ENCODE measurements at regions not wholly inside any gene's neighbourhood (a gene's known extent, or its start where the extent isn't known, plus 50 kb on each side); places are given as distances from the start of the nearest gene placed in this dataset.

- TF ChIP-seq CTCF (IDR thresholded peaks at IDR 0.05), result no peak
- TF ChIP-seq POLR2A (IDR thresholded peaks at IDR 0.05), result no peak
- Histone ChIP-seq H3K27ac (no peak overlapping the region), H3K36me3 (no peaks in the 10 kb centered on the region), H3K9me3 (peaks cover 0 to 7% (median 0%) of the 10 kb centered on the region in 12 donors), H3K4me1 (no peaks in the 10 kb centered on the region), H3K27me3 (no peaks in the 10 kb centered on the region), H3K4me3 (no peak overlapping the region)
- DNase-seq (no peak), ATAC-seq (no peak)
- intact Hi-C loops (cut with DNase I), result loop anchor here in 1 of 10 donors (10.0 kb wide), 1 partner anchor 186 kb away; no protein-coding TSS in a partner anchor
- WGBS, 4 donors, result 94 to 97% (median 96%) methylated on average over 4 of the region's 4 CpGs
These were observed 437.0 kb upstream of the KCNMB2 start for GRCh38 chr3:178099274-178099673.

GRCh38 chr3:178099862-178100261, 436.4 kb upstream of the KCNMB2 start:
- Histone ChIP-seq H3K4me3 (no peak overlapping the region), H3K4me1 (no peaks in the 10 kb centered on the region), H3K27ac (no peak overlapping the region), H3K9me3 (peaks cover 0 to 2% (median 0%) of the 10 kb centered on the region in 12 donors), H3K36me3 (no peaks in the 10 kb centered on the region), H3K27me3 (no peaks in the 10 kb centered on the region)
- DNase-seq (no peak), ATAC-seq (no peak)
- 81 to 88% (median 85%) methylated on average over 2 of the region's 2 CpGs for WGBS, 4 donors
- intact Hi-C loops (cut with DNase I), result loop anchor here in 1 of 10 donors (10.0 kb wide), 1 partner anchor 185 kb away; no protein-coding TSS in a partner anchor
- TF ChIP-seq CTCF (IDR thresholded peaks at IDR 0.05) (no peak), POLR2A (IDR thresholded peaks at IDR 0.05) (no peak)

GRCh38 chr3:178100908-178101307, 435.3 kb upstream of the KCNMB2 start:
- ATAC-seq (no peak), DNase-seq (no peak)
- no peak for TF ChIP-seq CTCF (IDR thresholded peaks at IDR 0.05)
- TF ChIP-seq POLR2A (IDR thresholded peaks at IDR 0.05), result no peak
- no peaks in the 10 kb centered on the region for H3K36me3 ChIP-seq
- no peak overlapping the region for H3K4me3 ChIP-seq
- no peak overlapping the region for H3K27ac ChIP-seq
- H3K9me3 ChIP-seq, result no peaks in the 10 kb centered on the region
- intact Hi-C loops (cut with DNase I), result no loop called here
- H3K4me1 ChIP-seq, result no peaks in the 10 kb centered on the region
- H3K27me3 ChIP-seq, result no peaks in the 10 kb centered on the region

GRCh38 chr3:178103140-178103539, 433.1 kb upstream of the KCNMB2 start:
- no peak for DNase-seq
- Histone ChIP-seq H3K9me3 (no peaks in the 10 kb centered on the region), H3K36me3 (no peaks in the 10 kb centered on the region), H3K4me1 (no peaks in the 10 kb centered on the region), H3K27ac (no peak overlapping the region), H3K4me3 (no peak overlapping the region), H3K27me3 (no peaks in the 10 kb centered on the region)
- TF ChIP-seq CTCF (IDR thresholded peaks at IDR 0.05) (no peak), POLR2A (IDR thresholded peaks at IDR 0.05) (no peak)
- WGBS, 4 donors, result 79 to 86% (median 82%) methylated on average over 2 of the region's 2 CpGs
- peak in 1 of 4 donors; percentile 46 for ATAC-seq
- intact Hi-C loops (cut with DNase I), result no loop called here

Data from heart left ventricle (tissue), 16 donors.